GM23338 (cell line): ENCODE measurements at regions not wholly inside any gene's neighbourhood (a gene's known extent, or its start where the extent isn't known, plus 50 kb on each side); places are given as distances from the start of the nearest gene placed in this dataset.

Source experiments
- ATAC-seq: fragments of 200-7000 bp; cut with Tn5 transposase; 3 replicates; pipeline ENCODE4 v1.9.1; 2020
- DNase-seq: peaks from one replicate; pipeline ENCODE4 v3.0.0-alpha.2; 2015; ENCODE audit warnings: low spot score
- H2AFZ ChIP-seq: fragments of 200-600 bp; sonication (generic); 2 replicates; pipeline ENCODE4 v1.8.0; 2016; ENCODE audit warnings: antibody characterized with exemption, mild to moderate bottlenecking, moderate library complexity
- H3F3A ChIP-seq: fragments of 200-600 bp; sonication (generic); replicated peaks from 2 replicates; pipeline ENCODE4 v1.8.0; 2017; ENCODE audit warnings: antibody characterized with exemption, mixed run types, low read depth
- H3K27ac ChIP-seq: fragments of 200-600 bp; sonication (generic); 2 replicates; pipeline ENCODE4 v1.6.1; 2016; ENCODE audit warnings: low read depth
- H3K27me3 ChIP-seq: fragments of 200-600 bp; sonication (generic); 2 replicates; pipeline ENCODE4 v1.8.0; 2016; ENCODE audit warnings: mild to moderate bottlenecking, mixed run types, moderate library complexity; ENCODE audit not compliant: insufficient read depth
- H3K36me3 ChIP-seq: fragments of 200-600 bp; sonication (generic); 2 replicates; pipeline ENCODE4 v1.8.0; 2016; ENCODE audit warnings: mild to moderate bottlenecking; ENCODE audit not compliant: insufficient read depth
- H3K4me1 ChIP-seq: fragments of 200-600 bp; sonication (generic); 2 replicates; pipeline ENCODE4 v1.8.0; 2016; ENCODE audit warnings: mild to moderate bottlenecking, moderate library complexity; ENCODE audit not compliant: insufficient read depth
- H3K4me2 ChIP-seq: fragments of 200-600 bp; sonication (generic); 2 replicates; pipeline ENCODE4 v1.7.1; 2017; ENCODE audit warnings: mixed run types
- H3K4me3 ChIP-seq: fragments of 200-600 bp; sonication (generic); 2 replicates; pipeline ENCODE4 v1.6.1; 2016; ENCODE audit warnings: mixed run types
- H3K79me2 ChIP-seq: fragments of 200-600 bp; sonication (generic); replicated peaks from 2 replicates; pipeline ENCODE4 v1.8.0; 2017; ENCODE audit warnings: mild to moderate bottlenecking; ENCODE audit not compliant: insufficient read depth
- H3K9me2 ChIP-seq: fragments of 200-600 bp; sonication (generic); 2 replicates; pipeline ENCODE4 v1.8.0; 2017; ENCODE audit not compliant: insufficient read depth
- H4K20me1 ChIP-seq: fragments of 200-600 bp; sonication (generic); replicated peaks from 2 replicates; pipeline ENCODE4 v1.8.0; 2017; ENCODE audit warnings: mild to moderate bottlenecking; ENCODE audit not compliant: insufficient read depth
- H3K27ac Mint-ChIP-seq: 2 replicates; pipeline ENCODE4 v1.8.0; 2020; ENCODE audit warnings: inconsistent platforms, mild to moderate bottlenecking, moderate library complexity, mixed read lengths
- H3K27me3 Mint-ChIP-seq: 3 replicates; pipeline ENCODE4 v1.8.0; 2022; ENCODE audit warnings: low read depth, mild to moderate bottlenecking, moderate library complexity, mixed read lengths, inconsistent platforms; ENCODE audit not compliant: insufficient read depth, poor library complexity
- H3K36me3 Mint-ChIP-seq: 3 replicates; pipeline ENCODE4 v1.8.0; 2021; ENCODE audit warnings: low read depth, mild to moderate bottlenecking, inconsistent platforms, moderate library complexity, mixed read lengths
- H3K4me1 Mint-ChIP-seq: 3 replicates; pipeline ENCODE4 v1.8.0; 2020; ENCODE audit warnings: mild to moderate bottlenecking, inconsistent platforms, mixed read lengths
- H3K4me3 Mint-ChIP-seq: 3 replicates; pipeline ENCODE4 v1.8.0; 2021; ENCODE audit warnings: moderate library complexity, mild to moderate bottlenecking, inconsistent platforms, mixed read lengths
- H3K9me3 Mint-ChIP-seq: 3 replicates; pipeline ENCODE4 v1.8.0; 2020; ENCODE audit warnings: moderate library complexity, mild to moderate bottlenecking, inconsistent platforms, mixed read lengths
- CREB1 ChIP-seq: fragments of 250-450 bp; sonication (Bioruptor Pico); IDR thresholded peaks from 2 replicates; pipeline ENCODE4 v1.5.0; 2020; ENCODE audit warnings: low read depth, mild to moderate bottlenecking, moderate library complexity
- EZH2 ChIP-seq: fragments of 200-600 bp; sonication (generic); IDR thresholded peaks from one replicate; pipeline ENCODE4 v1.8.0; 2017; ENCODE audit warnings: antibody characterized with exemption, mild to moderate bottlenecking, low read depth; ENCODE audit not compliant: unreplicated experiment
- EZH2phosphoT487 ChIP-seq: fragments of 200-600 bp; sonication (generic); IDR thresholded peaks from one replicate; pipeline ENCODE4 v1.8.1; 2018; ENCODE audit warnings: antibody characterized with exemption; ENCODE audit not compliant: unreplicated experiment
- JUNB ChIP-seq: IDR thresholded peaks from one replicate; pipeline ENCODE4 v1.6.1; 2016; ENCODE audit warnings: antibody characterized with exemption; ENCODE audit not compliant: unreplicated experiment
- NANOG ChIP-seq: IDR thresholded peaks from 2 replicates; pipeline ENCODE4 v1.6.1; 2016; ENCODE audit warnings: antibody characterized with exemption, borderline replicate concordance
- STAT1 ChIP-seq: IDR thresholded peaks from one replicate; pipeline ENCODE4 v1.6.1; 2016; ENCODE audit warnings: antibody characterized with exemption; ENCODE audit not compliant: unreplicated experiment
- ZNF114 ChIP-seq: fragments of 250-450 bp; sonication (Bioruptor Pico); IDR thresholded peaks from 2 replicates; pipeline ENCODE4 v1.5.0; 2020; ENCODE audit warnings: mild to moderate bottlenecking, moderate library complexity
- TF ChIP-seq, protein P1 (sequence below), 2 experiments: fragments of 200-600 bp in 1 of 2; sonication (generic) in 1 of 2; conservative IDR thresholded peaks; 2 replicates each; pipeline versions ENCODE4 v1.5.1 to v1.6.1; 2016 to 2017; ENCODE audit warnings: antibody characterized with exemption in 2 of 2, low read depth in 2 of 2, mild to moderate bottlenecking in 2 of 2, moderate library complexity in 1 of 2
- TF ChIP-seq, protein P2 (sequence below): IDR thresholded peaks from 2 replicates; pipeline ENCODE4 v1.6.1; 2016; ENCODE audit warnings: antibody characterized with exemption
- TF ChIP-seq, protein P3 (sequence below): IDR thresholded peaks from one replicate; pipeline ENCODE4 v1.6.1; 2018; ENCODE audit warnings: antibody characterized with exemption; ENCODE audit not compliant: unreplicated experiment
- TF ChIP-seq, protein P4 (sequence below): fragments of 250-450 bp; sonication (Bioruptor Pico); IDR thresholded peaks from 2 replicates; pipeline ENCODE4 v1.5.0; 2020; ENCODE audit warnings: mild to moderate bottlenecking, moderate library complexity

- Mint-ChIP-seq H3K4me3 (no peak overlapping the region; the same call in 1 of the 3 replicates), H3K9me3 (peaks cover 3% of the 10 kb centered on the region; the same call in 2 of the 3 replicates), H3K4me1 (peaks cover 63% of the 10 kb centered on the region)
These were observed 162.1 kb downstream of the MYCN start for GRCh38 chr2:16102358-16102975.

More at GRCh38 chr2:16102358-16102975, 162.1 kb downstream of the MYCN start:
- H3K9me2 ChIP-seq, result peaks cover 9% of the 10 kb centered on the region
- no peaks in the 10 kb centered on the region for H3K79me2 ChIP-seq
- peak overlapping the region; percentile 99 for H3K27ac ChIP-seq
- H3K27me3 Mint-ChIP-seq, result peaks cover 12% of the 10 kb centered on the region
- H3K27ac Mint-ChIP-seq, result peak overlapping the region; percentile 90
- H3K4me2 ChIP-seq, result 0 out of 2 replicates have a peak overlapping the region, but pooled peaks have one; percentile 59
- no peak for DNase-seq
- peaks cover 16% of the 10 kb centered on the region for H3F3A ChIP-seq
- H4K20me1 ChIP-seq, result no peaks in the 10 kb centered on the region
- no peak overlapping the region for H2AFZ ChIP-seq
- H3K4me3 ChIP-seq, result no peak overlapping the region
- H3K36me3 ChIP-seq, result no peaks in the 10 kb centered on the region
- TF ChIP-seq ZNF114 (CRISPR knock-in tag) (no peak), CREB1 (CRISPR knock-in tag) (no peak), NANOG (no peak), JUNB (no peak), STAT1 (no peak), EZH2 (no peak), EZH2phosphoT487 (no peak)
- TF ChIP-seq, protein P1, sequence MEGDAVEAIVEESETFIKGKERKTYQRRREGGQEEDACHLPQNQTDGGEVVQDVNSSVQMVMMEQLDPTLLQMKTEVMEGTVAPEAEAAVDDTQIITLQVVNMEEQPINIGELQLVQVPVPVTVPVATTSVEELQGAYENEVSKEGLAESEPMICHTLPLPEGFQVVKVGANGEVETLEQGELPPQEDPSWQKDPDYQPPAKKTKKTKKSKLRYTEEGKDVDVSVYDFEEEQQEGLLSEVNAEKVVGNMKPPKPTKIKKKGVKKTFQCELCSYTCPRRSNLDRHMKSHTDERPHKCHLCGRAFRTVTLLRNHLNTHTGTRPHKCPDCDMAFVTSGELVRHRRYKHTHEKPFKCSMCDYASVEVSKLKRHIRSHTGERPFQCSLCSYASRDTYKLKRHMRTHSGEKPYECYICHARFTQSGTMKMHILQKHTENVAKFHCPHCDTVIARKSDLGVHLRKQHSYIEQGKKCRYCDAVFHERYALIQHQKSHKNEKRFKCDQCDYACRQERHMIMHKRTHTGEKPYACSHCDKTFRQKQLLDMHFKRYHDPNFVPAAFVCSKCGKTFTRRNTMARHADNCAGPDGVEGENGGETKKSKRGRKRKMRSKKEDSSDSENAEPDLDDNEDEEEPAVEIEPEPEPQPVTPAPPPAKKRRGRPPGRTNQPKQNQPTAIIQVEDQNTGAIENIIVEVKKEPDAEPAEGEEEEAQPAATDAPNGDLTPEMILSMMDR (conservative IDR thresholded peaks at IDR 0.05; ENCODE audit: low read depth in 2 of 2), result no peak
- TF ChIP-seq, protein P2, sequence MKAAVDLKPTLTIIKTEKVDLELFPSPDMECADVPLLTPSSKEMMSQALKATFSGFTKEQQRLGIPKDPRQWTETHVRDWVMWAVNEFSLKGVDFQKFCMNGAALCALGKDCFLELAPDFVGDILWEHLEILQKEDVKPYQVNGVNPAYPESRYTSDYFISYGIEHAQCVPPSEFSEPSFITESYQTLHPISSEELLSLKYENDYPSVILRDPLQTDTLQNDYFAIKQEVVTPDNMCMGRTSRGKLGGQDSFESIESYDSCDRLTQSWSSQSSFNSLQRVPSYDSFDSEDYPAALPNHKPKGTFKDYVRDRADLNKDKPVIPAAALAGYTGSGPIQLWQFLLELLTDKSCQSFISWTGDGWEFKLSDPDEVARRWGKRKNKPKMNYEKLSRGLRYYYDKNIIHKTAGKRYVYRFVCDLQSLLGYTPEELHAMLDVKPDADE, result no peak
- TF ChIP-seq, protein P3, sequence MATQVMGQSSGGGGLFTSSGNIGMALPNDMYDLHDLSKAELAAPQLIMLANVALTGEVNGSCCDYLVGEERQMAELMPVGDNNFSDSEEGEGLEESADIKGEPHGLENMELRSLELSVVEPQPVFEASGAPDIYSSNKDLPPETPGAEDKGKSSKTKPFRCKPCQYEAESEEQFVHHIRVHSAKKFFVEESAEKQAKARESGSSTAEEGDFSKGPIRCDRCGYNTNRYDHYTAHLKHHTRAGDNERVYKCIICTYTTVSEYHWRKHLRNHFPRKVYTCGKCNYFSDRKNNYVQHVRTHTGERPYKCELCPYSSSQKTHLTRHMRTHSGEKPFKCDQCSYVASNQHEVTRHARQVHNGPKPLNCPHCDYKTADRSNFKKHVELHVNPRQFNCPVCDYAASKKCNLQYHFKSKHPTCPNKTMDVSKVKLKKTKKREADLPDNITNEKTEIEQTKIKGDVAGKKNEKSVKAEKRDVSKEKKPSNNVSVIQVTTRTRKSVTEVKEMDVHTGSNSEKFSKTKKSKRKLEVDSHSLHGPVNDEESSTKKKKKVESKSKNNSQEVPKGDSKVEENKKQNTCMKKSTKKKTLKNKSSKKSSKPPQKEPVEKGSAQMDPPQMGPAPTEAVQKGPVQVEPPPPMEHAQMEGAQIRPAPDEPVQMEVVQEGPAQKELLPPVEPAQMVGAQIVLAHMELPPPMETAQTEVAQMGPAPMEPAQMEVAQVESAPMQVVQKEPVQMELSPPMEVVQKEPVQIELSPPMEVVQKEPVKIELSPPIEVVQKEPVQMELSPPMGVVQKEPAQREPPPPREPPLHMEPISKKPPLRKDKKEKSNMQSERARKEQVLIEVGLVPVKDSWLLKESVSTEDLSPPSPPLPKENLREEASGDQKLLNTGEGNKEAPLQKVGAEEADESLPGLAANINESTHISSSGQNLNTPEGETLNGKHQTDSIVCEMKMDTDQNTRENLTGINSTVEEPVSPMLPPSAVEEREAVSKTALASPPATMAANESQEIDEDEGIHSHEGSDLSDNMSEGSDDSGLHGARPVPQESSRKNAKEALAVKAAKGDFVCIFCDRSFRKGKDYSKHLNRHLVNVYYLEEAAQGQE, result no peak
- TF ChIP-seq, protein P4, sequence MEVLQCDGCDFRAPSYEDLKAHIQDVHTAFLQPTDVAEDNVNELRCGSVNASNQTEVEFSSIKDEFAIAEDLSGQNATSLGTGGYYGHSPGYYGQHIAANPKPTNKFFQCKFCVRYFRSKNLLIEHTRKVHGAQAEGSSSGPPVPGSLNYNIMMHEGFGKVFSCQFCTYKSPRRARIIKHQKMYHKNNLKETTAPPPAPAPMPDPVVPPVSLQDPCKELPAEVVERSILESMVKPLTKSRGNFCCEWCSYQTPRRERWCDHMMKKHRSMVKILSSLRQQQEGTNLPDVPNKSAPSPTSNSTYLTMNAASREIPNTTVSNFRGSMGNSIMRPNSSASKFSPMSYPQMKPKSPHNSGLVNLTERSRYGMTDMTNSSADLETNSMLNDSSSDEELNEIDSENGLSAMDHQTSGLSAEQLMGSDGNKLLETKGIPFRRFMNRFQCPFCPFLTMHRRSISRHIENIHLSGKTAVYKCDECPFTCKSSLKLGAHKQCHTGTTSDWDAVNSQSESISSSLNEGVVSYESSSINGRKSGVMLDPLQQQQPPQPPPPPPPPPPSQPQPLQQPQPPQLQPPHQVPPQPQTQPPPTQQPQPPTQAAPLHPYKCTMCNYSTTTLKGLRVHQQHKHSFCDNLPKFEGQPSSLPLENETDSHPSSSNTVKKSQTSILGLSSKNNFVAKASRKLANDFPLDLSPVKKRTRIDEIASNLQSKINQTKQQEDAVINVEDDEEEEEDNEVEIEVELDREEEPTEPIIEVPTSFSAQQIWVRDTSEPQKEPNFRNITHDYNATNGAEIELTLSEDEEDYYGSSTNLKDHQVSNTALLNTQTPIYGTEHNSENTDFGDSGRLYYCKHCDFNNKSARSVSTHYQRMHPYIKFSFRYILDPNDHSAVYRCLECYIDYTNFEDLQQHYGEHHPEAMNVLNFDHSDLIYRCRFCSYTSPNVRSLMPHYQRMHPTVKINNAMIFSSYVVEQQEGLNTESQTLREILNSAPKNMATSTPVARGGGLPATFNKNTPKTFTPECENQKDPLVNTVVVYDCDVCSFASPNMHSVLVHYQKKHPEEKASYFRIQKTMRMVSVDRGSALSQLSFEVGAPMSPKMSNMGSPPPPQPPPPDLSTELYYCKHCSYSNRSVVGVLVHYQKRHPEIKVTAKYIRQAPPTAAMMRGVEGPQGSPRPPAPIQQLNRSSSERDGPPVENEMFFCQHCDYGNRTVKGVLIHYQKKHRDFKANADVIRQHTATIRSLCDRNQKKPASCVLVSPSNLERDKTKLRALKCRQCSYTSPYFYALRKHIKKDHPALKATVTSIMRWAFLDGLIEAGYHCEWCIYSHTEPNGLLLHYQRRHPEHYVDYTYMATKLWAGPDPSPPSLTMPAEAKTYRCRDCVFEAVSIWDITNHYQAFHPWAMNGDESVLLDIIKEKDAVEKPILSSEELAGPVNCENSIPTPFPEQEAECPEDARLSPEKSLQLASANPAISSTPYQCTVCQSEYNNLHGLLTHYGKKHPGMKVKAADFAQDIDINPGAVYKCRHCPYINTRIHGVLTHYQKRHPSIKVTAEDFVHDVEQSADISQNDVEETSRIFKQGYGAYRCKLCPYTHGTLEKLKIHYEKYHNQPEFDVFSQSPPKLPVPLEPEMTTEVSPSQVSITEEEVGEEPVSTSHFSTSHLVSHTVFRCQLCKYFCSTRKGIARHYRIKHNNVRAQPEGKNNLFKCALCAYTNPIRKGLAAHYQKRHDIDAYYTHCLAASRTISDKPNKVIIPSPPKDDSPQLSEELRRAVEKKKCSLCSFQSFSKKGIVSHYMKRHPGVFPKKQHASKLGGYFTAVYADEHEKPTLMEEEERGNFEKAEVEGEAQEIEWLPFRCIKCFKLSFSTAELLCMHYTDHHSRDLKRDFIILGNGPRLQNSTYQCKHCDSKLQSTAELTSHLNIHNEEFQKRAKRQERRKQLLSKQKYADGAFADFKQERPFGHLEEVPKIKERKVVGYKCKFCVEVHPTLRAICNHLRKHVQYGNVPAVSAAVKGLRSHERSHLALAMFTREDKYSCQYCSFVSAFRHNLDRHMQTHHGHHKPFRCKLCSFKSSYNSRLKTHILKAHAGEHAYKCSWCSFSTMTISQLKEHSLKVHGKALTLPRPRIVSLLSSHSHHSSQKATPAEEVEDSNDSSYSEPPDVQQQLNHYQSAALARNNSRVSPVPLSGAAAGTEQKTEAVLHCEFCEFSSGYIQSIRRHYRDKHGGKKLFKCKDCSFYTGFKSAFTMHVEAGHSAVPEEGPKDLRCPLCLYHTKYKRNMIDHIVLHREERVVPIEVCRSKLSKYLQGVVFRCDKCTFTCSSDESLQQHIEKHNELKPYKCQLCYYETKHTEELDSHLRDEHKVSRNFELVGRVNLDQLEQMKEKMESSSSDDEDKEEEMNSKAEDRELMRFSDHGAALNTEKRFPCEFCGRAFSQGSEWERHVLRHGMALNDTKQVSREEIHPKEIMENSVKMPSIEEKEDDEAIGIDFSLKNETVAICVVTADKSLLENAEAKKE (CRISPR knock-in tag), result no peak
- H3K27me3 ChIP-seq, result no peaks in the 10 kb centered on the region
- peaks cover 35% of the 10 kb centered on the region for H3K4me1 ChIP-seq
- H3K36me3 Mint-ChIP-seq, result peaks cover 3% of the 10 kb centered on the region
- ATAC-seq, result no peak
